Activated CD8-positive, alpha-beta memory T cell treated with anti-CD3 and anti-CD28 coated beads, Interleukin-2, amount 10 ng/mL, durations not matched to agents 7 days and 5 days (primary cell): ENCODE measurements at regions not wholly inside any gene's neighbourhood (a gene's known extent, or its start where the extent isn't known, plus 50 kb on each side); places are given as distances from the start of the nearest gene placed in this dataset.
A peak's percentile ranks its signal among the peaks of the same experiment; 100 is the strongest.

Source experiments
- ATAC-seq: fragments of 150-1000 bp; cut with Tn5 transposase; one replicate; pipeline ENCODE4 v1.10.0; 2021; ENCODE audit warnings: moderate library complexity
- CTCF ChIA-PET: fragments of 350-600 bp; sonication (Branson Sonifier 250); formaldehyde crosslinking; loops from one replicate; lab custom pipeline; 2021; ENCODE audit warnings: antibody characterized with exemption; lab: Charles Lee
- DNase-seq: peaks from one replicate; pipeline ENCODE4 v3.0.0-alpha.2; 2020
- H3K27ac Mint-ChIP-seq: one replicate; pipeline ENCODE4 v1.8.0; 2021; ENCODE audit warnings: mild to moderate bottlenecking, mixed read lengths
- H3K27me3 Mint-ChIP-seq: one replicate; pipeline ENCODE4 v1.8.0; 2021; ENCODE audit warnings: mixed read lengths
- H3K36me3 Mint-ChIP-seq: one replicate; pipeline ENCODE4 v1.8.0; 2021; ENCODE audit warnings: mild to moderate bottlenecking, mixed read lengths
- H3K4me1 Mint-ChIP-seq: one replicate; pipeline ENCODE4 v1.8.0; 2021; ENCODE audit warnings: mixed read lengths
- H3K4me3 Mint-ChIP-seq: one replicate; pipeline ENCODE4 v1.8.0; 2021; ENCODE audit warnings: mild to moderate bottlenecking, moderate library complexity, mixed read lengths
- H3K9me3 Mint-ChIP-seq: one replicate; pipeline ENCODE4 v1.8.0; 2022; ENCODE audit warnings: low read depth, mixed read lengths

GRCh38 chr5:96340357-96340756 is 92.7 kb downstream of the PCSK1 start:
- Mint-ChIP-seq H3K9me3 (no peaks in the 10 kb centered on the region), H3K36me3 (no peaks in the 10 kb centered on the region), H3K4me3 (no peak overlapping the region), H3K4me1 (peaks cover 7% of the 10 kb centered on the region), H3K27ac (no peak overlapping the region), H3K27me3 (peaks cover 36% of the 10 kb centered on the region)
- DNase-seq (no peak), ATAC-seq (no peak)
- CTCF ChIA-PET, result interaction anchor here (1.7 to 4.6 kb wide), 2 partner anchors 261 to 481 kb away, joined by 4 to 26 read pairs; no protein-coding TSS in a partner anchor

GRCh38 chr5:96339862-96340261 is 93.2 kb downstream of the PCSK1 start:
- Mint-ChIP-seq H3K27me3 (peaks cover 35% of the 10 kb centered on the region), H3K36me3 (no peaks in the 10 kb centered on the region), H3K4me1 (peaks cover 3% of the 10 kb centered on the region), H3K4me3 (no peak overlapping the region), H3K9me3 (no peaks in the 10 kb centered on the region), H3K27ac (no peak overlapping the region)
- CTCF ChIA-PET, result interaction anchor here (1.3 to 4.6 kb wide), 2 partner anchors 262 to 480 kb away, joined by 3 to 26 read pairs; no protein-coding TSS in a partner anchor
- ATAC-seq, result no peak
- DNase-seq, result no peak

GRCh38 chr5:96338624-96339415 is 94.2 kb downstream of the PCSK1 start:
- Mint-ChIP-seq H3K4me3 (no peak overlapping the region), H3K4me1 (no peaks in the 10 kb centered on the region), H3K36me3 (no peaks in the 10 kb centered on the region), H3K27me3 (peaks cover 26% of the 10 kb centered on the region), H3K27ac (no peak overlapping the region), H3K9me3 (no peaks in the 10 kb centered on the region)
- DNase-seq (no peak), ATAC-seq (no peak)
- CTCF ChIA-PET, result interaction anchor here (0.6 to 4.3 kb wide), 5 partner anchors 263 to 482 kb away, joined by 3 to 40 read pairs (median 3); no protein-coding TSS in a partner anchor

GRCh38 chr5:96338091-96338490 is 95.0 kb downstream of the PCSK1 start:
- DNase-seq, result no peak
- no peak overlapping the region for H3K27ac Mint-ChIP-seq
- no peak overlapping the region for H3K4me3 Mint-ChIP-seq
- ATAC-seq, result no peak
- H3K27me3 Mint-ChIP-seq, result peaks cover 24% of the 10 kb centered on the region
- CTCF ChIA-PET, result interaction anchor here (0.8 to 4.3 kb wide), 5 partner anchors 264 to 557 kb away, joined by 3 to 40 read pairs (median 4); no protein-coding TSS in a partner anchor
- no peaks in the 10 kb centered on the region for H3K4me1 Mint-ChIP-seq
- no peaks in the 10 kb centered on the region for H3K36me3 Mint-ChIP-seq
- no peaks in the 10 kb centered on the region for H3K9me3 Mint-ChIP-seq

- CTCF ChIA-PET, result interaction anchor here (0.7 to 4.3 kb wide), 24 partner anchors 8 to 556 kb away, joined by 3 to 40 read pairs (median 4); partner anchors contain the start of genes ELL2 and GLRX
- H3K9me3 Mint-ChIP-seq, result no peaks in the 10 kb centered on the region
- peaks cover 20% of the 10 kb centered on the region for H3K27me3 Mint-ChIP-seq
- no peaks in the 10 kb centered on the region for H3K4me1 Mint-ChIP-seq
- H3K36me3 Mint-ChIP-seq, result no peaks in the 10 kb centered on the region
- no peak for DNase-seq
- H3K27ac Mint-ChIP-seq, result no peak overlapping the region
- ATAC-seq, result no peak
- H3K4me3 Mint-ChIP-seq, result no peak overlapping the region
These were observed 95.8 kb downstream of the PCSK1 start for GRCh38 chr5:96337048-96337781.

GRCh38 chr5:96336351-96336985 is 96.6 kb downstream of the PCSK1 start:
- Mint-ChIP-seq H3K9me3 (no peaks in the 10 kb centered on the region), H3K4me1 (no peaks in the 10 kb centered on the region), H3K27me3 (peaks cover 18% of the 10 kb centered on the region), H3K4me3 (no peak overlapping the region), H3K27ac (no peak overlapping the region), H3K36me3 (no peaks in the 10 kb centered on the region)
- CTCF ChIA-PET, result interaction anchor here (0.6 to 4.3 kb wide), 32 partner anchors 8 to 576 kb away, joined by 3 to 40 read pairs (median 5); partner anchors contain the start of genes ELL2 and GLRX
- peak; percentile 76 for DNase-seq
- peak; percentile 92 for ATAC-seq

GRCh38 chr5:96335873-96336272 is 97.2 kb downstream of the PCSK1 start:
- ATAC-seq, result no peak
- H3K4me1 Mint-ChIP-seq, result no peaks in the 10 kb centered on the region

GRCh38 chr5:96333391-96333790 is 99.7 kb downstream of the PCSK1 start:
- H3K36me3 Mint-ChIP-seq, result peaks cover 2% of the 10 kb centered on the region
- no peak overlapping the region for H3K4me3 Mint-ChIP-seq
- CTCF ChIA-PET, result interaction anchor here (1.2 kb wide), 1 partner anchor 552 kb away, joined by 3 read pairs; no protein-coding TSS in a partner anchor
- no peak overlapping the region for H3K27ac Mint-ChIP-seq
- peaks cover 3% of the 10 kb centered on the region for H3K4me1 Mint-ChIP-seq
- H3K27me3 Mint-ChIP-seq, result peaks cover 16% of the 10 kb centered on the region
- DNase-seq (no peak), ATAC-seq (no peak)
- no peaks in the 10 kb centered on the region for H3K9me3 Mint-ChIP-seq

More at GRCh38 chr5:96335873-96336272, 97.2 kb downstream of the PCSK1 start:
- no peaks in the 10 kb centered on the region for H3K9me3 Mint-ChIP-seq
- H3K36me3 Mint-ChIP-seq, result no peaks in the 10 kb centered on the region
- no peak overlapping the region for H3K27ac Mint-ChIP-seq
- DNase-seq, result no peak
- H3K27me3 Mint-ChIP-seq, result peaks cover 19% of the 10 kb centered on the region
- no peak overlapping the region for H3K4me3 Mint-ChIP-seq
- CTCF ChIA-PET, result interaction anchor here (0.6 to 4.3 kb wide), 29 partner anchors 8 to 576 kb away, joined by 3 to 40 read pairs (median 5); partner anchors contain the start of genes ELL2 and GLRX

GRCh38 chr5:96332535-96333366 is 100.3 kb downstream of the PCSK1 start:
- ATAC-seq (no peak), DNase-seq (no peak)
- Mint-ChIP-seq H3K9me3 (no peaks in the 10 kb centered on the region), H3K36me3 (peaks cover 2% of the 10 kb centered on the region), H3K27ac (no peak overlapping the region), H3K4me3 (no peak overlapping the region), H3K4me1 (peaks cover 3% of the 10 kb centered on the region), H3K27me3 (peaks cover 13% of the 10 kb centered on the region)
- CTCF ChIA-PET, result interaction anchor here (1.2 kb wide), 1 partner anchor 552 kb away, joined by 3 read pairs; no protein-coding TSS in a partner anchor

GRCh38 chr5:96331681-96332361 is 101.2 kb downstream of the PCSK1 start:
- DNase-seq (no peak), ATAC-seq (no peak)
- H3K4me3 Mint-ChIP-seq, result no peak overlapping the region
- peaks cover 3% of the 10 kb centered on the region for H3K4me1 Mint-ChIP-seq
- peaks cover 13% of the 10 kb centered on the region for H3K27me3 Mint-ChIP-seq
- H3K27ac Mint-ChIP-seq, result no peak overlapping the region
- CTCF ChIA-PET, result interaction anchor here (1.2 kb wide), 1 partner anchor 551 kb away, joined by 3 read pairs; no protein-coding TSS in a partner anchor
- H3K9me3 Mint-ChIP-seq, result no peaks in the 10 kb centered on the region
- peaks cover 2% of the 10 kb centered on the region for H3K36me3 Mint-ChIP-seq

- peaks cover 3% of the 10 kb centered on the region for H3K4me1 Mint-ChIP-seq
- peaks cover 15% of the 10 kb centered on the region for H3K27me3 Mint-ChIP-seq
- peaks cover 2% of the 10 kb centered on the region for H3K36me3 Mint-ChIP-seq
- no peak overlapping the region for H3K27ac Mint-ChIP-seq
- H3K9me3 Mint-ChIP-seq, result no peaks in the 10 kb centered on the region
- DNase-seq (no peak), ATAC-seq (no peak)
- H3K4me3 Mint-ChIP-seq, result no peak overlapping the region
- CTCF ChIA-PET, result no interaction called here
These were observed 101.8 kb downstream of the PCSK1 start for GRCh38 chr5:96331210-96331609.
